HEK293 (cell line): ENCODE measurements at regions not wholly inside any gene's neighbourhood (a gene's known extent, or its start where the extent isn't known, plus 50 kb on each side); places are given as distances from the start of the nearest gene placed in this dataset.

Source experiments
- CTCF ChIA-PET: fragments of 350-600 bp; formaldehyde crosslinking; extraction: SDS; loops from one replicate; lab custom pipeline; 2021; ENCODE audit warnings: antibody characterized with exemption; lab: Yijun Ruan, JAX
- POLR2A ChIA-PET: fragments of 300-600 bp; formaldehyde crosslinking; extraction: SDS; loops from one replicate; lab custom pipeline; 2020; ENCODE audit warnings: antibody characterized with exemption, inconsistent platforms; lab: Yijun Ruan, JAX
- H3K27ac ChIP-seq: fragments of 200-500 bp; sonication (Bioruptor generic); 2 replicates; pipeline ENCODE4 v1.5.1; 2014; ENCODE audit warnings: low read depth, low read length, control low read depth, inconsistent platforms; ENCODE audit errors: extremely low read depth
- H3K36me3 ChIP-seq, 2 experiments: fragments of 200-500 bp in 1 of 2; sonication (Bioruptor generic) in 1 of 2; 1 replicate in 1 of 2; 2 replicates in 1 of 2; pipeline ENCODE4 v1.5.1; 2014 to 2017; ENCODE audit warnings: inconsistent platforms in 2 of 2, low read length in 2 of 2; ENCODE audit not compliant: control insufficient read depth in 2 of 2, insufficient read depth in 1 of 2
- H3K4me1 ChIP-seq: fragments of 200-500 bp; sonication (Bioruptor generic); 2 replicates; pipeline ENCODE4 v1.5.1; 2014; ENCODE audit warnings: mild to moderate bottlenecking, low read length, inconsistent platforms; ENCODE audit not compliant: control insufficient read depth, insufficient read depth
- H3K4me3 ChIP-seq: 2 replicates; pipeline ENCODE4 v1.5.1; 2011; ENCODE audit warnings: low read depth, mild to moderate bottlenecking, control low read depth, low read length, moderate library complexity
- H3K9me3 ChIP-seq: fragments of 200-500 bp; sonication (Bioruptor generic); 2 replicates; pipeline ENCODE4 v1.5.1; 2014; ENCODE audit warnings: low read depth, low read length, inconsistent platforms; ENCODE audit not compliant: control insufficient read depth, insufficient read depth
- ATF2 ChIP-seq: fragments of 450-650 bp; formaldehyde crosslinking; IDR thresholded peaks from 2 replicates; pipeline ENCODE4 v1.5.1; 2016; ENCODE audit warnings: missing biosample characterization, missing genetic modification characterization, low read depth
- FEZF1 ChIP-seq: fragments of 450-650 bp; formaldehyde crosslinking; IDR thresholded peaks from 2 replicates; pipeline ENCODE4 v1.5.1; 2016; ENCODE audit warnings: missing biosample characterization, missing genetic modification characterization
- HOXA7 ChIP-seq: sonication (generic); formaldehyde crosslinking; IDR thresholded peaks from 2 replicates; pipeline ENCODE4 v1.8.1; 2022; ENCODE audit warnings: missing genetic modification reagents, borderline replicate concordance
- YY2 ChIP-seq: fragments of 450-650 bp; formaldehyde crosslinking; IDR thresholded peaks from 2 replicates; pipeline ENCODE4 v1.5.1; 2016; ENCODE audit warnings: missing biosample characterization, missing genetic modification characterization
- ZBTB26 ChIP-seq: fragments of 450-650 bp; formaldehyde crosslinking; optimal IDR thresholded peaks from 2 replicates; pipeline ENCODE3; 2016; ENCODE audit warnings: missing biosample characterization, mild to moderate bottlenecking, missing genetic modification characterization
- ZBTB49 ChIP-seq: fragments of 450-650 bp; formaldehyde crosslinking; IDR thresholded peaks from 2 replicates; pipeline ENCODE4 v1.5.1; 2016; ENCODE audit warnings: missing biosample characterization, missing genetic modification characterization, low read depth
- ZBTB7A ChIP-seq: fragments of 450-650 bp; formaldehyde crosslinking; IDR thresholded peaks from 2 replicates; pipeline ENCODE4 v1.5.1; 2016; ENCODE audit warnings: low read depth, missing biosample characterization, missing genetic modification characterization
- ZNF184 ChIP-seq: fragments of 450-650 bp; IDR thresholded peaks from 2 replicates; pipeline ENCODE4 v1.5.1; 2018; ENCODE audit warnings: missing biosample characterization, mild to moderate bottlenecking, missing genetic modification characterization
- ZNF274 ChIP-seq, 2 experiments: fragments of 200-500 bp in 1 of 2; fragments of 450-650 bp in 1 of 2; sonication (Bioruptor generic) in 1 of 2; formaldehyde crosslinking in 1 of 2; IDR thresholded peaks; 2 replicates each; pipeline versions ENCODE4 v1.5.1 to v1.6.1; 2014 to 2016; ENCODE audit warnings: borderline replicate concordance in 1 of 2, inconsistent platforms in 1 of 2, low read length in 1 of 2, missing biosample characterization in 1 of 2, missing genetic modification characterization in 1 of 2
- ZNF341 ChIP-seq: fragments of 450-650 bp; formaldehyde crosslinking; IDR thresholded peaks from 2 replicates; pipeline ENCODE4; 2016; ENCODE audit warnings: low read depth, missing biosample characterization, missing genetic modification characterization
- ZNF544 ChIP-seq: fragments of 450-650 bp; formaldehyde crosslinking; IDR thresholded peaks from 2 replicates; pipeline ENCODE4 v1.5.0; 2017; ENCODE audit warnings: missing biosample characterization, missing genetic modification characterization
- ZNF624 ChIP-seq: fragments of 450-650 bp; formaldehyde crosslinking; IDR thresholded peaks from 2 replicates; pipeline ENCODE4 v1.5.1; 2017; ENCODE audit warnings: missing biosample characterization, missing genetic modification characterization
- ZNF629 ChIP-seq: fragments of 450-650 bp; formaldehyde crosslinking; IDR thresholded peaks from 2 replicates; pipeline ENCODE4 v1.5.1; 2017; ENCODE audit warnings: missing biosample characterization, missing genetic modification characterization
- ZNF645 ChIP-seq: fragments of 450-650 bp; formaldehyde crosslinking; IDR thresholded peaks from 2 replicates; pipeline ENCODE4; 2016; ENCODE audit warnings: missing biosample characterization, missing genetic modification characterization
- ZSCAN16 ChIP-seq: fragments of 450-650 bp; formaldehyde crosslinking; IDR thresholded peaks from 2 replicates; pipeline ENCODE4 v1.5.1; 2016; ENCODE audit warnings: missing biosample characterization, missing genetic modification characterization
- TF ChIP-seq, protein P1 (sequence below): fragments of 450-650 bp; formaldehyde crosslinking; IDR thresholded peaks from 2 replicates; pipeline ENCODE4 v1.5.1; 2016; ENCODE audit warnings: missing biosample characterization, missing genetic modification characterization
- TF ChIP-seq, protein P2 (sequence below): fragments of 450-650 bp; formaldehyde crosslinking; conservative IDR thresholded peaks from 2 replicates; pipeline ENCODE4 v1.5.1; 2016; ENCODE audit warnings: low read depth, missing biosample characterization, missing genetic modification characterization

DNA sequence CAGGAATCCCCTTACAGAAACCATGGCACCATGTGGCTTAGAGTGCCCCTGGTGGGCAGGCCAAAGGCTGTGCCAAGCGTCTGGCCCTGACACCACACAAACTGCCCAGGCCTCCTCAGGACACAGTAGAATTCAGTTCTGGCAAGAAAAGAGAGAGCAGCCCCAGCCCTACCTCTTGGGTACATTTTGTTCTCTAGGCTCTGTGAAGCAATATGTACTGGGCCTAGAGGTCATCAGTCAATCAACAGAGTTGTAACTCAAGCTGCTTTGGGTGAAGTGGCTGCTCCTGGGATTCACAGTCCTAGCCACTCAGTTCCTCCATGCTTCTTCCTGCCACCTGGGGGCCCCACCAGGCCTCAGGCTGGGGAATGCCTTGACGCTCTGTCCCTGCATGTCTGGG is 158.1 kb upstream of the MAMLD1 start:
- H3K4me3 ChIP-seq = no peak overlapping the region
- no peaks in the 10 kb centered on the region for H3K36me3 ChIP-seq
- TF ChIP-seq ATF2 (tag by site-specific recombination) (no peak), YY2 (tag by site-specific recombination) (no peak), FEZF1 (no peak)
- TF ChIP-seq, all 188 proteins: peak for 0
- POLR2A ChIA-PET = interaction anchor here (0.6 kb wide), 1 partner anchor 285 kb away, joined by 4 read pairs; no protein-coding TSS in a partner anchor
- CTCF ChIA-PET = interaction anchor here (0.6 kb wide), 1 partner anchor 164 kb away, joined by 8 read pairs; no protein-coding TSS in a partner anchor
- no peaks in the 10 kb centered on the region for H3K9me3 ChIP-seq
- no peak overlapping the region for H3K27ac ChIP-seq
- peaks cover 5% of the 10 kb centered on the region; the same call in 1 of the 2 replicates for H3K4me1 ChIP-seq

DNA sequence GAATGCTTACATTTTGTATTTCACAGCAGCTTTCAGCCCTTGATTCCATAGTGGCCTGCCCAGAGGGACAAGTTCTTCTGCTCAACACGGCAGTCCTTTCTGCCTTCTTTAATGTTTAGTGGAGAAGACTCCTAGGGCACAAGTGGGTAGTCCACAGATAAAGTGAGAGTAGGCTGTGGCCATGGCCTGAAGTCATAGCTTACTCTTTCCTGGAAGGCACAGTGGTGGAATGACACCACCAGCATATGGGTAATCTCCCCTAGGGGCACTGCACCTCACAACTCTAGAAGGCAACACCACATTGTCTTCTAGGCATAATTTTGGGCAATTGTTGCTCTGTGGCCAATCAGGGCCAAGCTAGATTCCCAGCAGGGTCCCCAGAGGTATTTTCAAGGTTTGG is 155.4 kb upstream of the MAMLD1 start:
- Histone ChIP-seq H3K36me3 (no peaks in the 10 kb centered on the region), H3K4me1 (no peaks in the 10 kb centered on the region), H3K27ac (no peak overlapping the region), H3K4me3 (no peak overlapping the region), H3K9me3 (no peaks in the 10 kb centered on the region)
- ChIA-PET POLR2A (no interaction called here), CTCF (interaction anchor here (1.1 kb wide), 1 partner anchor 15 kb away, joined by 3 read pairs; no protein-coding TSS in a partner anchor)
- no peak for TF ChIP-seq ZSCAN16 (tag by site-specific recombination)
- TF ChIP-seq ZNF624 = no peak
- TF ChIP-seq ZNF629 (tag by site-specific recombination) = no peak
- no peak for TF ChIP-seq YY2 (tag by site-specific recombination)
- no peak for TF ChIP-seq ZNF544 (tag by site-specific recombination)
- TF ChIP-seq HOXA7 (CRISPR knock-in tag) = no peak
- TF ChIP-seq ZBTB26 (tag by site-specific recombination) = no peak
- no peak for TF ChIP-seq ZNF184
- no peak for TF ChIP-seq ZNF341 (tag by site-specific recombination)
- no peak for TF ChIP-seq ZNF645 (tag by site-specific recombination)
- TF ChIP-seq, protein P1, sequence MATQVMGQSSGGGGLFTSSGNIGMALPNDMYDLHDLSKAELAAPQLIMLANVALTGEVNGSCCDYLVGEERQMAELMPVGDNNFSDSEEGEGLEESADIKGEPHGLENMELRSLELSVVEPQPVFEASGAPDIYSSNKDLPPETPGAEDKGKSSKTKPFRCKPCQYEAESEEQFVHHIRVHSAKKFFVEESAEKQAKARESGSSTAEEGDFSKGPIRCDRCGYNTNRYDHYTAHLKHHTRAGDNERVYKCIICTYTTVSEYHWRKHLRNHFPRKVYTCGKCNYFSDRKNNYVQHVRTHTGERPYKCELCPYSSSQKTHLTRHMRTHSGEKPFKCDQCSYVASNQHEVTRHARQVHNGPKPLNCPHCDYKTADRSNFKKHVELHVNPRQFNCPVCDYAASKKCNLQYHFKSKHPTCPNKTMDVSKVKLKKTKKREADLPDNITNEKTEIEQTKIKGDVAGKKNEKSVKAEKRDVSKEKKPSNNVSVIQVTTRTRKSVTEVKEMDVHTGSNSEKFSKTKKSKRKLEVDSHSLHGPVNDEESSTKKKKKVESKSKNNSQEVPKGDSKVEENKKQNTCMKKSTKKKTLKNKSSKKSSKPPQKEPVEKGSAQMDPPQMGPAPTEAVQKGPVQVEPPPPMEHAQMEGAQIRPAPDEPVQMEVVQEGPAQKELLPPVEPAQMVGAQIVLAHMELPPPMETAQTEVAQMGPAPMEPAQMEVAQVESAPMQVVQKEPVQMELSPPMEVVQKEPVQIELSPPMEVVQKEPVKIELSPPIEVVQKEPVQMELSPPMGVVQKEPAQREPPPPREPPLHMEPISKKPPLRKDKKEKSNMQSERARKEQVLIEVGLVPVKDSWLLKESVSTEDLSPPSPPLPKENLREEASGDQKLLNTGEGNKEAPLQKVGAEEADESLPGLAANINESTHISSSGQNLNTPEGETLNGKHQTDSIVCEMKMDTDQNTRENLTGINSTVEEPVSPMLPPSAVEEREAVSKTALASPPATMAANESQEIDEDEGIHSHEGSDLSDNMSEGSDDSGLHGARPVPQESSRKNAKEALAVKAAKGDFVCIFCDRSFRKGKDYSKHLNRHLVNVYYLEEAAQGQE (tag by site-specific recombination) = no peak
- no peak for TF ChIP-seq ZBTB7A (tag by site-specific recombination)
- TF ChIP-seq ZBTB49 (tag by site-specific recombination) = no peak
- TF ChIP-seq, protein P2, sequence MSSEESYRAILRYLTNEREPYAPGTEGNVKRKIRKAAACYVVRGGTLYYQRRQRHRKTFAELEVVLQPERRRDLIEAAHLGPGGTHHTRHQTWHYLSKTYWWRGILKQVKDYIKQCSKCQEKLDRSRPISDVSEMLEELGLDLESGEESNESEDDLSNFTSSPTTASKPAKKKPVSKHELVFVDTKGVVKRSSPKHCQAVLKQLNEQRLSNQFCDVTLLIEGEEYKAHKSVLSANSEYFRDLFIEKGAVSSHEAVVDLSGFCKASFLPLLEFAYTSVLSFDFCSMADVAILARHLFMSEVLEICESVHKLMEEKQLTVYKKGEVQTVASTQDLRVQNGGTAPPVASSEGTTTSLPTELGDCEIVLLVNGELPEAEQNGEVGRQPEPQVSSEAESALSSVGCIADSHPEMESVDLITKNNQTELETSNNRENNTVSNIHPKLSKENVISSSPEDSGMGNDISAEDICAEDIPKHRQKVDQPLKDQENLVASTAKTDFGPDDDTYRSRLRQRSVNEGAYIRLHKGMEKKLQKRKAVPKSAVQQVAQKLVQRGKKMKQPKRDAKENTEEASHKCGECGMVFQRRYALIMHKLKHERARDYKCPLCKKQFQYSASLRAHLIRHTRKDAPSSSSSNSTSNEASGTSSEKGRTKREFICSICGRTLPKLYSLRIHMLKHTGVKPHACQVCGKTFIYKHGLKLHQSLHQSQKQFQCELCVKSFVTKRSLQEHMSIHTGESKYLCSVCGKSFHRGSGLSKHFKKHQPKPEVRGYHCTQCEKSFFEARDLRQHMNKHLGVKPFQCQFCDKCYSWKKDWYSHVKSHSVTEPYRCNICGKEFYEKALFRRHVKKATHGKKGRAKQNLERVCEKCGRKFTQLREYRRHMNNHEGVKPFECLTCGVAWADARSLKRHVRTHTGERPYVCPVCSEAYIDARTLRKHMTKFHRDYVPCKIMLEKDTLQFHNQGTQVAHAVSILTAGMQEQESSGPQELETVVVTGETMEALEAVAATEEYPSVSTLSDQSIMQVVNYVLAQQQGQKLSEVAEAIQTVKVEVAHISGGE = no peak
- TF ChIP-seq ZNF274 (IDR thresholded peaks at IDR 0.05; ENCODE audit: low read length) = no peak
- TF ChIP-seq ZNF274 (tag by site-specific recombination; IDR thresholded peaks at IDR 0.05; ENCODE audit: borderline replicate concordance) = no peak
